NCI-H2227 (cell line): ENCODE measurements at regions not wholly inside any gene's neighbourhood (a gene's known extent, or its start where the extent isn't known, plus 50 kb on each side); places are given as distances from the start of the nearest gene placed in this dataset.
"Not testable (repeated sequence)": the region's sequence is repeated elsewhere in the genome, so short reads cannot be mapped to it uniquely, and the experiment has no call there.

Experiments used
- DNase-seq: peaks from one replicate; lab custom pipeline; 2025; ENCODE audit not compliant: unreplicated experiment; lab: John Stamatoyannopoulos, UW

- no peak for DNase-seq
Observed at GRCh38 chr18:4797002-4797685, 342.0 kb upstream of the DLGAP1 start.

GRCh38 chr18:4789506-4789905, 334.4 kb upstream of the DLGAP1 start:
- no peak for DNase-seq

GRCh38 chr18:4781873-4782272, 326.8 kb upstream of the DLGAP1 start:
- DNase-seq = no peak

GRCh38 chr18:4765401-4765800, 310.3 kb upstream of the DLGAP1 start:
- no peak for DNase-seq

GRCh38 chr18:4762330-4762729, 307.2 kb upstream of the DLGAP1 start:
- DNase-seq = no peak

GRCh38 chr18:4758980-4759379, 303.9 kb upstream of the DLGAP1 start:
- DNase-seq = no peak

- no peak for DNase-seq
Observed at GRCh38 chr18:4755848-4756247, 300.7 kb upstream of the DLGAP1 start.

GRCh38 chr18:4753151-4753550, 298.0 kb upstream of the DLGAP1 start:
- DNase-seq = not testable (repeated sequence)

GRCh38 chr18:4751523-4751922, 296.4 kb upstream of the DLGAP1 start:
- no peak for DNase-seq

GRCh38 chr18:4750393-4751346, 295.6 kb upstream of the DLGAP1 start:
- no peak for DNase-seq

GRCh38 chr18:4748975-4749374, 293.9 kb upstream of the DLGAP1 start:
- no peak for DNase-seq

- DNase-seq = no peak
Observed at GRCh38 chr18:4734903-4735302, 279.8 kb upstream of the DLGAP1 start.

GRCh38 chr18:4734021-4734420, 278.9 kb upstream of the DLGAP1 start:
- DNase-seq = no peak

- no peak for DNase-seq
Observed at GRCh38 chr18:4721545-4721944, 266.4 kb upstream of the DLGAP1 start.

GRCh38 chr18:4720518-4720917, 265.4 kb upstream of the DLGAP1 start:
- DNase-seq = no peak

GRCh38 chr18:4705894-4706293, 250.8 kb upstream of the DLGAP1 start:
- no peak for DNase-seq

- DNase-seq = no peak
Observed at GRCh38 chr18:4704781-4705180, 249.7 kb upstream of the DLGAP1 start.

GRCh38 chr18:4691836-4692235, 236.7 kb upstream of the DLGAP1 start:
- no peak for DNase-seq

GRCh38 chr18:4678685-4679084, 223.6 kb upstream of the DLGAP1 start:
- DNase-seq = not testable (repeated sequence)

GRCh38 chr18:4677006-4677405, 221.9 kb upstream of the DLGAP1 start:
- no peak for DNase-seq

- DNase-seq = no peak
Observed at GRCh38 chr18:4672162-4672561, 217.1 kb upstream of the DLGAP1 start.

GRCh38 chr18:4658804-4659203, 203.7 kb upstream of the DLGAP1 start:
- no peak for DNase-seq
